DMS 273 treated with DMSO at 0.1 percent for 48 hours (cell line): ENCODE measurements at regions not wholly inside any gene's neighbourhood (a gene's known extent, or its start where the extent isn't known, plus 50 kb on each side); places are given as distances from the start of the nearest gene placed in this dataset.

Experiments used
- DNase-seq: peaks from one replicate; lab custom pipeline; 2025; lab: John Stamatoyannopoulos, UW

DNA sequence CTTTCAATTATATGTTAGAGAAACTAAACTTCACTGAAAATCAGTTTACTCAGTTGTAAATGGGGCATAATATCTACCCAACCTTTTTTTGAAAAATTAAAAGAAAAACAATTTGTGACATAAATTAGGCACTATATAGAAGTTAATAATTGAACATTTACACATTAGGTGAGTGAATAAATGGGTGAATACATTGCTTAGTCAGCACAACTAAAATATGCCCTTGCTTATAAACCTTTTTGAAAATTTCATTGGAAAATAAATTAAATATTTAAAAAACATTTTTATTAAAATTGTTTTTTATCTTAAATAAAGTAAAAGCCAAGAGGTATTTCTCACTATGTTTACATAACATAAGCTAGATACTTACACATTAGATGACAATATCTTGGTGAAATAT lies 994.5 kb upstream of the TENM4 start:
- DNase-seq: no peak

DNA sequence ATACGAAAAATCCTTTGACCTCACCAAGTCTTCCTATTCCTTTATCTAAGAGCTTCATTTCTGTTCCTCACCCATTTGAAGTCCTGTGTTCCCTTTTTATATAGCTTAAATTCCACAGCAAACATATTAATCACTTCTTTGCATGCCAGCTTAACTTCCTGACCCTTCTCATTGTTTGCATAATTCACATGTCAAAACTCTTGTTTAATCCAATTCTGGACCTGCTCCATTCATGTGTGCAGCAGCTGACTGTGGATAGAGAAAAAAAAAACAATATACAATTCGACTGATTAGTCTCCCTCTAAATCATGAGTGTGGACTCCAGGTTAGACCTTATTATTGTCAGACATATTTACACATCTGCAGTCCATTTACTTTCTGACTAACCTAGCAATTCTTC lies 991.2 kb upstream of the TENM4 start:
- no peak for DNase-seq

DNA sequence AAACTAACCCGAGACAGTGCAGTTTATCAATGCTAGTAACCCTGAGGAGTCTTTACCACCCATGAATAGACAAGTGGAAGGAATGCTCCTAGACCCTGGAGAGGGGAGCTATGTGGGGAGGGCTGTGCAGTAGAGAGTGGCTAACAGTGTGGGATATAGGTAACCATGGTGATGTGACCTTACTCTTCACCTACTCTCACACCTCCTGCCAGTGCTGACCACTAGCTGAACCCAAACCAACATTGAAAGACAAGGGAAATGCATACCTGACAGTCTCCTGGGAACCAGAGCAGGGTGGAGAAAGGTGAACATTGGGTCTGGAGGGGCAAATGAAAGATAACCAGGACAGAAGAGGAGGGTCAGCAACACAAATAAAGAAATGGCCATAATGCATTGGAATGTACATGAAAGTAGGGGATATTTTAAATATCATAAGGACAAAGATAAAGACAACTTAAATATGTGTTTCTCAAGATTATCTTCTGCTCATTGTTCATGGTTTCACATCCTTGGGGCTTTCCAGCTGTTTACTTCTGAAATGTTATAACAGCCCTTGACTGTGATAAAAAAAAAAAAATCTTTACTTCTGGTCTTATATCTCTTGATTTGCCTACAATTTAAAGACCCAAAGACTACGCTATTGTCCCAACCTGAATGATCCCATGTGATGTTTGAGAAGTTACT lies 983.3 kb upstream of the TENM4 start:
- DNase-seq: no peak

DNA sequence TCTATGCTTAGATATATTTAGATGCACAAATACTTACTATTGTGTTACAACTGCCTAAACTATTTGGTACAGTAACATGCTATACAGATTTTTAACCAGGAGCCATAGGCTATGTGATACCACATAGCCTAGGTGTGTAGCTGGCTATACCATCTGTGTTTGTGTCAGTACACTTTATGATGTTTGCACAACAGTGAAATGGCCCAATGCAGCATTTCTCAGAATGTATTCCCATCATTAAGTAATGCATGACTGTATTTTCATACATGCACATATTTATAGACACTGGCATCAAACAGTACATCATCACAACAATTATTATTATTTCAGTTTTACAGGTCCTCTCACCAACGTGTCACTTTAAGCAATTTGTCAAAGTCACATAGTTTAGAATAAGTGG lies 979.5 kb upstream of the TENM4 start:
- no peak for DNase-seq

DNA sequence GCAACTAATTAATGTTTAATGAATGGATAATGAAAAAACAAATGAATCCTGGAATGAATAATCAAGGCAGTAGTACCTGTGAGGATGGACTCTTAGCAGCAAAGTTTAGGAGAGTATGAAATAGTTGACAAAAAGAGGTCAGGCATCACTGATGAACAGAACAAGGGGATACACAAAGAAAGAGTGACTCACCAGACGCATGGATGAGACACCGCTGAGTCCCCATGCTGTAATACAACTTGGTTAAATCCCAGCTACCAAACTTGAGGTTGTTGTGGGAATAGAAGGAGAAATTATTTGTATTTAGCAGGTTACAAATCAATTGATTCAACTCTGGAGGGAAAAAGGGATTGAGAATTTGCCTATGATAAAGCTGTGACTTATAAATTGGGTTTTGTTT lies 976.9 kb upstream of the TENM4 start:
- DNase-seq: no peak

DNA sequence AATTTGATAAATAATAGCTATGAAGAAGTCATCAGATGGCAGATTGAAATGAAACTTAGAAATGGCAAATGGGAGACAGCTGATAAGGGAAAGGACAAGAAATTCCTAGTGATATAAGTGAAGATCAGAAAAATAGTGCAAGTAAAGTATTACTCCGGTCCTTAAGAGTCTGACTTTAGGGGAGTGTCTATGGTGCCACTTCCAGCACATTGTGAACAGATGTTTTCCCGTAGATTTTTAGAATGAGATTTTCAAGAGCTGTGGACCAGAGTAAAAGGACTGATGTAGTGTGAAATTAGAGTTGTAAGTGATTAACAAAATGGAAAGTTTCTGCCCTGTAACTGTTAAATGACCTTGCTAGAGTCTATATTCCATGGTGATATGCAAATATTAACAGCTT lies 974.8 kb upstream of the TENM4 start:
- DNase-seq: no peak

DNA sequence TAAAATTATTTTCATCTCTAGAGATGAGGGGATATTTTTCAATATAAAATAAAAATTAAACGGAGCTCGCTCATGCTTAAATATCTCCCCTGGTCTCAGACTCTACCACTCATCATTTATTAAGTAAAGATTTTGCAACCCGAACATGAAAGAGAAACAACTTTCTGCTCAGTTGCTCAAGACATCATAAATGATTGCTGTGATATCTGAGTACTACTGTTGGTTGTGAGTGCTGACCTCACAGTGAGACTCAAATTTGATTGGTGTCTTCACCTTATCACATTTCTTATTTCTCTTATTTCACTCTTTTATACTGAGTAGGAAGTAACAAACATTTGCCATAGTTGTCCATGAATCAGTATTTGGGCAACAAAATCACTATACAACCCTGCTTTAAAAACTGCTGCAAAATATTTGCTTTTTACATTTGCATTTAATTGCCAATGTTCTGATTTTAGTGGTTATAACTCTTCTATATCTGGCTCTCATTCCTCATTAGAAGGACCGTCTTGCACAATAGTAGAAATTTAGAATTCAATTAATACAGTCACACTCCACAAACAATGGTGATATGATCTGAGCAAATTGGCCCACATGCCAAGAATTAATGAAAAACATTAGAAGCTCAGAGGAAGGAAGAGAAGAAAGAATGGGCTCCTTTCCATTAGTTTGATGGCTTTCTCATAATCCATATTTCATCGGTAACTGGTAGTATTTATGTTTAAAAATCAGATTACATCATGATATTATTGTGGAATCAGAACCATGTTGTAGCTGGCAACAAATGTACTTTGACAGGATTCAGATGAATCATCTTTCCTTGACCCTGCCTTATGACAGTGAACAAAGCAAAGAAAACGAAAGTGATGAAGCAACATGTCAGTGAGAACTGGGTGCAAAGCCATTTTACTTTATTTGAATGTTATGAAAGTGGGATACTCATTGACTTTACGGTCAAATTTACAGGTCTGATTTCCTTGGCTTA lies 973.6 kb upstream of the TENM4 start:
- no peak for DNase-seq

DNA sequence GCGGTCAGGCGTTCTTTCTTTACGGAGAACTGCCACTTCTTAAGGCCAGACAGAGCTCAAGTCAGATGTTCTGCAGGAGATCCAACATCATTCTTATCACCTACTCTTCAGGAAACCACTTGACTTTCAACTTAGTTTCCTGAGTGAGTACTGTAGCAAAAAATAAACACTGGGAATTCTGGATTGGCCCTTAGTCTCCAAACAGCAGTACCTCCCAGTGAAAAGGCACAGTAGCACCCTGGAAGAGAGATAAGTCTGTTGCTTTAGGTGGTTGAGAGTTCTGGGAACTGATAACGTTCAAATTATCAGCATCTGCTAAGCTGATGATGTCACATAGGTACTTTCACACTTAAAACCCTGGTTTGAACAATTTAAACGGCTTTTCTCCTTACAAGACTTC lies 971.8 kb upstream of the TENM4 start:
- no peak for DNase-seq

DNA sequence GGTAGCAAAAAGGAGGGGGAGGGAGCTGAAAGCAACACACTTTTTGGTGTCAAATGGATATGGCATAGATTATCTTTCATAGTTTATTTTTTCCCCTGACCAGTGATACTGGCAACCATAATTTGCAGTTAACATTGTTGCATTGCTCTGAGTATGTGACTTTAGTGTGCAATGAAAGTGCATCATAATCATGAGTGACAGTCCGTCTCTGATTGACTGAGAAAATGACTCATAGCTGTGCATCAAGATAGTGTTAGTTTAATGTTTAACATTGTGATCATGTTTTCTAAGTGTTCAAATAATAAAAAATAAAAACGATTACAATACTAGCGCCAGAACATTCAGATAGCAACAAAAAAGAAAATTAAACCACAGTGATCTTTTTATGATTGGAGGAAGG lies 952.4 kb upstream of the TENM4 start:
- DNase-seq: no peak

DNA sequence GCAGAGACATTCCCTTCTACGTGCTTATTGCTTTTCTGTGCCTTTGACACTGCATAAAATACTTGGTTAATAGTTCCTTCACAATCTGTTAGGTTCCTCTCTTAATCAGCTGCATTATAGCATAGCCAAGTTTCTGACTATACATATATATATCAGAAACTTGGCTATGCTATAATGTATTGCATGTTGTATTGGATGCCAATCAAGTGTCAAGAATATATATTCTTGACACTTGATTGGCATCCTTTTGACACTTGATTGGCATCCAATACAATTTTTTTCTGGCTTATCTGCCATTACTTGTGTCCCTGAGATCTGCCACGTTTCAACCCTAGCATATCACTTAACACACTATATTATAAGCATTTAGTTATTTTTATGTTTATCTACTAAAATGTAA lies 949.7 kb upstream of the TENM4 start:
- no peak for DNase-seq

DNA sequence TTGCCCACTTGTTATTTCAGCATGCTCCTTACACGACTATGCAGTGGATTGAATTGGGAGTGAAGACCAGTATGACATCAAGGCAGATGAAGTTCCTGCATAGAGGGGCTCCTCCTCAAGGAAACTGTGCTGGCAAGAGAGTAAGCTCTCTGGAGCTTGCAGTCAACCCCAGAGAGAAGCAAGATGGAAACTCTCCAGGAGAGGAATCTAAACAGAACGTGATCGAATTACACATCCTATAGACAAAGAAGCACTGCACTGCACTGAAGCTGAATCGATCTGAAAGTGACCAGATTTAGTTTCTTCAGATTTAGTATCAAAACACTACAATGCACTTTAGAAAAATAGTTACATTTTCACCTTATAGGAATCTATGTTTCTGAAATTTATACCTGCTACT lies 947.7 kb upstream of the TENM4 start:
- no peak for DNase-seq

DNA sequence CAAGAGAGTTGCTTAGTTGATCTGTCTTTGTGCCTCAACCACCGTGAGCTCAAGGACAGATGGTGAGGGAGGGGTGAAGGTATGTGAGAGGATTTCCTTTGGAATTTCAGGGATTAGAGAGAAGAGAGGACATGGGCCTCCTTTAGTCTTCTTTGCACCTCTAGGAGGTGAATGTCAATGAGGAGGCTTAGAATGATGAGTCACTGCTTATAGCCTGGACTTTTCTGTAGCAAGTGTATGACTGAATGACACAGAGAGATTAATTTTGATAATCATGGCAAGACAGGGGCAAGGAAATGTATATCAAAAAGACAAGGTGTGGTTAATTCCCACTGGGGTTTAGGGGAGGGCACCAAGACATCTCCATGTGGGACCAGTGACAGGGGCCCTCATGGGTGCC lies 947.3 kb upstream of the TENM4 start:
- DNase-seq: no peak

DNA sequence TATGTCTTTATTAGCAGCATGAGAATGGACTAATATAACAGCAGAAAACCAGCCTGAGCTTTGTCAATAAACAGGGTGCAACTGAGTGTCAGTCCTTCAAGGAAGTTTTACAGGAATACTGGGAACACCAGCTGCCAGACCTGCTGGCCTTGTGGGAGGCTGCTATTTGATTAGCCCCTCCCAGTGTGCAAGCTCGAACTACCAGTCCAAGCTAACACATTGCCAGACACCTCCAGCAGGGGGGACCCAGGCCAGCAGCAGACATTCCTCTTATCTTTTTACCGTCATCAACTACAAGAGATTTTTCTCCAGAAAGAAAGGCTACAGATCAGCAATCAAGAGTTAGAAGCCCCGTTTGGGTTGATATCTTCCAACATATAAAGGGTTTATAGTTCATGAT lies 942.8 kb upstream of the TENM4 start:
- no peak for DNase-seq

DNA sequence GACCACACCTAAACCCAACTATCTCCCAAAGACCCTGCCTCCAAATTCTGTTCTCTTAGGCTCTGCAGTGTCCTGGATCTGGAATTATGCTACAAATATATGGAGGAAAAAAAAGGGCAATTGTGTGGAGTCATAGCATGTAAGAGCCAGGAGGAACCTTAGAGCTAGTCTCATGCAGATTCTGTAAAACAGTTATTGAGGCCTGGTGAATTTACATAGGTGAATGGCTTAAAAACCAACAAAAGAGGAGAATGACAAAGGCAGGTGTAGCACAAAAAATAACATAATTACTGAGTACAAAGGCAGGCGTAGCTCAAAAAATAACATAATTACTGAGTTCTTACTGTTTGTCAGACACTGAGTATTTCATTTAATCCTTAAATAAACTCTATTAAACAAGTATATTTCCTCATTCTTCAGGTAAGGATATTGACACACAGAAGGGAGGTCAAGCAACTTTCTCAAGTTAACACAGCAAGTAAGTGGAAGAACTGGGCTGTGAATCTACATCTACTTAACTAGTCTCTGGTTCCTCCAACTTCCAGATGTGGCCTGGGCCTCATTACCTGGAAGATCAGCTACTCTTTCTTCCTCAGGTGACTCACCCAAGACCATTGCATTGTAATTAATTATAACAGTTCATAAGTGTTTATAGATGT lies 938.9 kb upstream of the TENM4 start:
- no peak for DNase-seq

DNA sequence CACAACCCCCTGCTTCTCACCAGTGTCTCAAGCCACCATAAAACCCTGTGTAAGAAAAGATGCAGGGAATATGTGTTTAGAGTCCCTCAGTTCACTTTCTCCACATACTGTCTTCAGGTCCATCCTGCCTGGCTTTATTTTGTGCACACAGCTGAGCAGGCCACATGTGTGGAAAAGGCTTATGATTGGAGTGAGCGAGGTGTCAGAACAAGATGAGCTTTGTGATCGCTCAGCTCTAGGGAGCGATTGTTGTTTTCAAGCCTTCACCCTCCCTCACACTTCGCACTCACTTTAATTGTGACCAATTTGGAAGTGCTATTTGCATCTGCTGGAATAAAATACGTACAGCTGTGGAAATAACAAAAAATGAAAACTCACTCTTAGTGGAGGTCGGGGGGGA lies 931.1 kb upstream of the TENM4 start:
- DNase-seq: no peak

DNA sequence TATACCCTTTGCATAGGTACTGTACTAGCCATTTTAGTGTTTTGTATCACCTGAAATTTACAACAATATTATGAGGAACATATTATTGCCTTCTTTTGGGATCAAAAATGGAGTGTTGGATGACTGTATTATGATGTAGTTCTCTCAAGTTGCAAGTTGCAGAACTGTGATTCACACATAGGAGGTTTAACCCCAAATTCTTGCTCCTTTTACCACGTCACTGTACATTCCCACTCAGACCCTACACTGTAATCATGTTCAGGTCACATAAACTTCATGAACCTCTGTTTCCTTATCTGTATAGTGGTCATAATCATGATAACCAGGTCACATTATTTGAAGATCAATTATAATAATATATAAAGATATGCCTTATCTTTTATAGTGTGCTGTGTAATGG lies 925.1 kb upstream of the TENM4 start:
- no peak for DNase-seq

DNA sequence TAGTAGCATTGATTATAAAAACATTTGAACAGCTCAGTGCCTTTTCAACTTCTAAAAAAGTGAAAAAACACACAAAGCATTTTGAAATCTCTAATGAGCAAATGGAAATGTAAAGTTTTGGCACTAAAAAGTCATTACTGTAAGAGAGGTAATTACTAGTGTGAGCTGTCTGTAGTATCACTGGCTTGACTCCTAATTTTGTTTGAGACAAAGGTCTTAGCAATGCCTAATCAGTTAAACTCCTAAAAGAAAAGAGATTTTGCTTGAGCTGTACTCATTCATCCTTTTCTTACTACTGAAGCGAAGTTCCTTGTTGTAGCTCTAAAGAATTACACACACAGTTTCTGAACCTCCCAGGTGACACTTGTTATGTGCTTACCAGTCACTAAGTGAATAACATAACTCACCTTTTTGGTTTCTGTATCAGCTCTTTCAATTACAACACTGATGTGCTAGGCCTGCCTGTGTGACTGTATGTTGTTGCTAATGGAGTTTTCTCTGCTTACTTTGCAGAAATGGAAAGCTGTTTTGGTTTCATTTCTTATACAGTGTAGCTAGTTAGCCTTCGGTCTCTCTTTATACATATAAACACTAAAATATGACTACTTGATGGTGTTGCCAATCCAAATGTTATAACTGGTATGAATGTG lies 924.4 kb upstream of the TENM4 start:
- DNase-seq: no peak

DNA sequence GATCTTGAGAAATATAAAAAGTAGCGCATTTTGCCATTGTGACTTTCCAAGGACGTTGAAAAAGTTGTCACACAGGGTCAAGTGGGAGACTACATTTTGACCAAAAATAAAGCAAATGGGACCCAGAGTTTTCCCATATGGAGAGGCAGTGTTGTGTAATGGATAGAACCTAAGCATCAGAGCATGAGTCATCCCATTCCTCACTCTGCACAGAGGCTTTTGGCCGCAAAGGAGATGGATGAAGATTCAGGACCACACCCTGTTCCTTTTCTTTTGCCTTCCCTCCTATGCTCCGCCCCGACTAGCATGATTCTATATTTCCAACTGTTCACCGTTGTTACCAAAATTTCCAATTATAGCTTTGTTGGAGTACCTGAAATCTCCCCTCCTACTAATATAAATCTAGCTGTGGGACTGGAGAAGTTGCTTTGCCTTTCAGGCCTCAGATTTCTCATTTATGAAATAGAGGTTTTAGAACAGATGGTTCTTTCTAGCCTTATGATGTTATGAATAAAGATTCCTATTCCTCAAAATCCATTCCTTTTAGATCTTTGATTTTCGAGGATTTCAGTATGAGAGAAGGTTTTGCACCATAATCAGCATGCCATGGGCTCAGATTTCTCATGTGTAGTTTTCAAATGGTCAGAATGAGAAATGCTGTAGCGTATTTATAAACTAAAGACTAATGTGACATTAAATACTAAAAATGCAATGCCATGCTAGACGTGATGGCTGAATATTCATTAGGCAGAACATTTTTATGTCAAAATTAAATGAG lies 921.9 kb upstream of the TENM4 start:
- no peak for DNase-seq

DNA sequence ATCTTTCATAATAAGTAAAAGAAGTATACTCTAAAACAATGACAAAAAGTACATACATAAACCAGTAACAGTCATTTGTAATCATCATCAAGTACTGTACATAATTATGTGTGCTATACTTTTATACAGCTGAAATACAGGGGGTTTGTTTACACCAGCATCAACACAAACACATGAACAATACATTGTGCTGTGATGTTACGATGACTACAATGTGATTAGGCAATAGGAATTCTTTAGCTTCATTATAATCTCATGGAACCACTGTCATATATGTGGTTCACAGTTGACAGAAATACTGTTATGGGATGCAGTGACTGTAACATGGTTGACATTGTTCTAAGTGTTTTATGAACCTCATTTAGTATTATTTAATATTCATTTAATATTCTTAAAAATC lies 914.4 kb upstream of the TENM4 start:
- no peak for DNase-seq

DNA sequence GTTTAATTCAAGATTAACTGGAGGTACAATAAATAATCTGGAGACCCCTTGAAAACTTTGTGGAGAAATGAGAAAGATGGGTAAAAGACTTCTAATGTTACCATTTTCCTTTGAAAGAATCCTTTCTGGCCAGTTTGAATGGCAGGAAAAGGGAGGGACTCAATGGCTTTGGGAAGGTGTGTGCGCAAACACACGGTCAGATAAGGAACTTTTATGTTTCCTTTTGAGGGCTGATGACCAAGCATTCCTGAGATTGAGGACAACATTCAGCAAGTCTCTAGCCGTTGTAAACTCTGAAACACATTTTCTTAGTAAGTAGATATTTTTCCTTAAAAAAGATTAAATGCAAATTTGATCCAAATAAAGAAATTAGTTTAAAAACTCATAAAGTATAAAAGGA lies 909.7 kb upstream of the TENM4 start:
- no peak for DNase-seq

DNA sequence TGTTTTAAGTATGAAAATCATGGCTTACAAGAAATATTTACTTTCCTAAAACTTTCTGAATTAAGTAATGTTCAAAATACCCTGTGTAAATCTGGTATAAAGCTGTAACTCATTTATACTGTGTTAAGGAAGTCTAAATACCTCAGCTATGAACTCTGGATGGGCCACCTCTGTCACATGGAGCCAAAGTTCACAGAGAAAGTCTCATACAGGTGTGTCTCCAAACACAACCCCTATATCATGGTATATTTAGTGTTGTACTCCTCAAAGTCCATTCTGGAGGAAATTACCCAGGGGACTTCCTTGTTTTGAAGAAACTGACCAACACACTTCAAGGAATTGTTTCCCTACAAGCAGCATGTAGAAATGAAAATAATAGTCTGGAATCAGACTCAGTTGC lies 909.2 kb upstream of the TENM4 start:
- DNase-seq: no peak
